Fibroblast of mammary gland (primary cell): ENCODE measurements at regions not wholly inside any gene's neighbourhood (a gene's known extent, or its start where the extent isn't known, plus 50 kb on each side); places are given as distances from the start of the nearest gene placed in this dataset.

Experiments
- DNase-seq: peaks from one replicate; pipeline ENCODE4 v3.0.0-alpha.2; 2010; ENCODE audit warnings: low read depth
- H3K4me3 ChIP-seq: 2 replicates; pipeline ENCODE4 v1.5.1; 2011; ENCODE audit warnings: low read depth, mild to moderate bottlenecking, low read length, moderate library complexity; ENCODE audit not compliant: control insufficient read depth
- CTCF ChIP-seq: conservative IDR thresholded peaks from 2 replicates; pipeline ENCODE4 v1.5.1; 2011; ENCODE audit warnings: low read depth, low read length, inconsistent platforms; ENCODE audit not compliant: control insufficient read depth, insufficient read depth

- DNase-seq, result no peak
- TF ChIP-seq CTCF, result no peak
- no peak overlapping the region for H3K4me3 ChIP-seq
These were observed 191.1 kb downstream of the MAP2K6 start for GRCh38 chr17:69605571-69605970.

- DNase-seq, result no peak
- TF ChIP-seq CTCF, result no peak
- H3K4me3 ChIP-seq, result no peak overlapping the region
These were observed 191.8 kb downstream of the MAP2K6 start for GRCh38 chr17:69606142-69606800.

DNA sequence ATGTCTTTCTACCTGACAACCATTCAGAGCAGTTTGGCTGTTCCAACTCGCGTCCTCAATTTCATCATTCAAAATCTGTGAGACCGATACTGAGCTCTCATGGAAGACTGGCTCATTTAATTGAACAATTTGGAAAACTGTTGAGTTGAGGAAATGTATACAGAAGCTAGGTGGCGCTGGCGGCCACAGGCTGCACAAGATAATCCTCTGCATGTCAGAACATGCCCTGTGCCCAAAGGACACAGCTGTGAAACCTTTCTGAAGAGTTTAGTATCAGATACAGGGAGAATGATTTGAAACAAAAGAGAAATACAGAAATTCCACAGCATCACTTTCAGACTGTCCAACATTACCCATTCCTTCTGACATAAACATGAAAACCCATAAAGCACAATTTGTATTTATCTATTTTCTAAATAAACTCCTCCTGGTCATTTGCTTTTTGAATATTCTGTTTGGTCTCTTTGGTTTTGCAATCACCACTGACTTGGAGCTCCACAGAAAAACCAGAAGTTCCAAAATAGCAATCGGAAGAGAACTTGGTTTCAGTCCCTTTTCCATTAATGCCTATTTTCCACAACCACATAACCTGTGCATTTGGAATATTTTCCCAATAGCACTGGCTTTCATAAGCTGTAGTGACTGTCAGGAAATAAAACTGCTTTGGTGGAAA is 192.8 kb downstream of the MAP2K6 start:
- DNase-seq, result peak; percentile 83
- TF ChIP-seq CTCF, result peak; percentile 90
- H3K4me3 ChIP-seq, result no peak overlapping the region

GRCh38 chr17:69608141-69608540 is 193.6 kb downstream of the MAP2K6 start:
- no peak for DNase-seq
- no peak overlapping the region for H3K4me3 ChIP-seq
- no peak for TF ChIP-seq CTCF

DNA sequence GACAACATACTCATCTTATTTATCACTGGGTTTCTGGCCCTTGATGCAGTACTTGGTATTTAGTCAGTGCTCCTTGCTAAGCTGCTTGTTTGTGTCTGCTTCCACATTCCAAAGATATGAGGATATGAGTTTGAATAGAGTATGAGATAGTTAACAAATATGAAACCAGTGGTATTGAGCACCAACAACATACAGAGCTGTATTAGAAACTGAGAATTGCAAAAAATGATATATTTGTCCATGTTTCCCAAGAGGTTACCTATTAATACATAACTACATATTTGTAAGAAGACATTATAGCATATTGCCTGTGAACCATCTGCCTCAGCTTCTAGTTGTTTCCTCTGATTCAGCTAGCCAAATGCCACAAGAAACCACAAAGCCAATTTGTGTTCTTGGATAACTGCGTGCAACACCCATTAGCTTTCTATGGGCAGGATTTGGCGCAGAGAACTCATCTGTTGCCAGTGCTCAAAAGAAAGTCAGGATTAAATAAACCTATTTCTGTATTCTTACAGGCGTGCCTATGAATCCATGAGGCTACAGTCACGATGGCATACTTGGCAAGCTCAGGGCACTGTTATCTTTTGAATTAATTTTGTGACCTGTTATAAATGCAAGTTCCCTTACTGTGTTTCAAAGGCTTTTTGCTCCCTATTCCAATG is 194.4 kb downstream of the MAP2K6 start:
- no peak for TF ChIP-seq CTCF
- DNase-seq, result peak; percentile 92
- no peak overlapping the region for H3K4me3 ChIP-seq

DNA sequence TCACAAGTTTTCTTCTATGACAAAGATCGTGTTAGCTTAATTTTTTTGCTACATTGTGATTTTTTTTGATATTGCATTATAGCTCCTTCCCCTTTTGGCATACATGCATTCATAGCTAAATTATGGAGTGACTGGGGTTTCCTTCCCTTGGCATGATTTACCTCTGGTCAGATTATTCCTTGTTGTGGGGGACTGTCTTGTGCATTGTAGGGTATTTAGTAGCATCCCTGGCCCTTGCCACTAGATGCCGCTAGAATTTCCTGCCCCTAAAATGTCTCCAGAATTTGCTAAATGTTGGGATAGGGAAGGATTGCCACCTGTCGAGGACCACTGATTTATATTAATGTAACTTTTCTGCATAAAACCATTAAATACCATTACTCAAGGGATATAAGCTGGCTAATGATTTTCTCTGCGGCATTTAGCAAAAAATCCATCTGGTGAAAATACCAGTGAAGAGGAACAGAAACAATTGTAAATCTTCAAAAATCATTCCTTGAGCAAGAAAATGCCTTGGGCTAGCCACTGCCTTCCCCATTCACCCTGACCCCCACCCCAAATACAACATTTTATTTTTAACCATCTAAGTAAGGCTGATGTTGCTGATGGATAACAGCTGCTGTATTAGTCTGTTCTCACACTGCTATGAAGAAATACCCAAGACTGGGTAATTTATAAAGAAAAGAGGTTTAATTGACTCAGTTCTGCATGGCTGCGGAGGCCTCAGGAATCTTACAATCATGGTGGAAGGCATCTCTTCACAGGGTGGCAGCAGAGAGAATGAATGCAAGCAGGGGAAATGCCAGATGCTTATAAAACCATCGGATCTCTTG is 195.2 kb downstream of the MAP2K6 start:
- peak; percentile 45 for DNase-seq
- no peak overlapping the region for H3K4me3 ChIP-seq
- TF ChIP-seq CTCF, result peak; percentile 72
